ENCODE measurements at regions not wholly inside any gene's neighbourhood (a gene's known extent, or its start where the extent isn't known, plus 50 kb on each side); places are given as distances from the start of the nearest gene placed in this dataset.

- no peak for DNase-seq (ENCODE audit: low read depth)
Observed at GRCh38 chr3:176932433-176932832, 264.8 kb downstream of the TBL1XR1 start.

GRCh38 chr3:176931991-176932390 is 265.3 kb downstream of the TBL1XR1 start:
- no peak for DNase-seq (ENCODE audit: low read depth)

DNA sequence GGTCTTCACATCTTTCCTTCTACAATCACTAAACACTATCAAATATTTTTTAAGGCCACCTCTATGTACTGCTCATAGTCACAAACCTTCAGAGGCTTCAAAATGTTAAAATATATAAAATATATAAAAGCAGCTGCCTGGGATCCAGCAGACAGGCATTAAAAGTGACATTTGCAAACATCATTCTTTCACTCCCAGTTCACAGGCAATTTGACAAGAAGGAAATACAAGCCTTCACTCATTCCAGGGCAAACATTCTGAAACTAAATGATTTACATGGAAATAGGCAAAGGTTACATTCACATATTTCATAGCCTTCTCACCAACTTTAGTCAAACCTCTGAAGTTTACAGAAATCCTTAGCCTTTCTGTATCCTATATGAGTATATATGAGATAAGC is 266.3 kb downstream of the TBL1XR1 start:
- no peak for DNase-seq (ENCODE audit: low read depth)

DNA sequence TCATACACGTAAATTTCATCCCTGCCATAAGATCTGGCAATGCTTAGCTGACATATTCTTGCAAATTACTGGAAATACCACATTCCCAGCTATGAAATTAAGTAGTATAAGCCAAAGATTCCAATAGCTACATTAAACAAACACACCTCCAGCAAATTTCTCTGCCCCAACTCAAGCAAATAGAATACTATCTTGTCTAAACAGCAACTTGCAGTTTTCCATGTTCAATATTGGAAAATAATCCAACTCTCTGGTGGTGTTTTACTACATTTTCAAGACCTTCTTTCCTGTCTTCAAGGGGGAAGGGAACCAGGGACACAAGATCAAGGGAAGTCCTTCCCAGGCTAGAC is 268.7 kb downstream of the TBL1XR1 start:
- no peak for DNase-seq (ENCODE audit: low read depth)

- no peak for DNase-seq (ENCODE audit: low read depth)
Observed at GRCh38 chr3:176927706-176928581, 269.3 kb downstream of the TBL1XR1 start.

- DNase-seq (ENCODE audit: low read depth), result no peak
Observed at GRCh38 chr3:176927280-176927679, 270.0 kb downstream of the TBL1XR1 start.

DNA sequence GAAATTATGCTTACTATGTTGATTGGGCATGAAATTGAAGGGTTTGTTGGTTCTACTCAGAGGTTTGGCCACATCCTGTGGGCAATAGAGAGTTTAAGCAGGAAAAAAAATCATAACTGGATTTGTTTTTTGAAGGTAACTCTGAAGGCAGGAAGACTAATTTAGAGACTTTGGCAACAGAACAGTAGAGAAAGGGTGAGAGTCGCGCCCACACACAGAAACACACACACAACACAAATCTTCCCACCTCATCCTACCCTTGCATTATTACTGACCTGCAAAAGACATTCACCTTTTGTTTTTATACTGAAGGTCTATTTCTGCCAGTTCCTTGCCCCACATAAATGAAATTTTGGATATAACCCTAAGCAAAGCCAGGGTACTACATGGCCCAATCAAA is 270.6 kb downstream of the TBL1XR1 start:
- DNase-seq (ENCODE audit: low read depth), result no peak

GRCh38 chr3:176926034-176926433 is 271.2 kb downstream of the TBL1XR1 start:
- DNase-seq (ENCODE audit: low read depth), result no peak

GRCh38 chr3:176920766-176921160 is 276.5 kb downstream of the TBL1XR1 start:
- DNase-seq (ENCODE audit: low read depth), result no peak

DNA sequence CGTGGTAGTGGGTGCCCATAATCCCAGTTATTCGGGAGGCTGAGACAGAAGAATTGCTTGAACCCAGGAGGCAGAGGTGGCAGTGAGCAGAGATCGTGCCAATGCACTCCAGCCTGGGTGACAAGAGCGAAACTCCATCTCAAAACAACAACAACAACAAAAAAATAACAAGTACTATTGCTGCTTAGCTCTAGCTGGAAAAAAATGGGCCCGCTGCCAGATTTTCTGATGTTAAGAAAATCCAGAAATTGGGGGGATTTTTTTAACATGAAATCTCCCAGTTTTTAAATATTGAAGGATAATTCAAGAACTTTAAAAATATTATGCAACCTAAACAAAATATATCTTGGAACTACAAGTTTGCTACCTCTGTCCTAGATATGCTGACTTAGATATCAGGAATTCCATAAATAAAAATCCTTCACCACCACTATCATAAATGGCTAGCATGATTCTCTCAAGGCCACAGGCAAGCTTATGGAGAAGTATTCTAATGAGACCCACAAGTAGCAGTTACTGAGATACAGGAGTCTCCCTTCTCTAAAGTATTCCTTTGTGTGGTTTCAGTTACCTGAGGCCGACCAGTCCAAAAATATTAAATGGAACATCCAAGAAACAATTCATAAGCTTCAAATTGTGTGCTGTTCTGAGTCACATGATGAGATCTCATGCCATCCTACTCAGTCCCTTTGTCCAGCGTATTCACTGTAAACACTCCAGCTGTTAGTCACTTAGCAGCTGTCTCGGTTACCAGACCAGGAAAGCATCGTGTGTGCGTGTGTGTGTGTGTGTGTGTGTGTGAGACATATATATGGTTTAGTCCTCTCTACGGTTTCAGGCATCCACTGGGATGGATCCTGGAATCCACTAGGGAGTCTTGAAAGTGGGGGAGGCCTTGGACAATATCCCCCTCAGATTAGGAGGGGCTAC is 277.2 kb downstream of the TBL1XR1 start:
- DNase-seq (ENCODE audit: low read depth), result no peak

DNA sequence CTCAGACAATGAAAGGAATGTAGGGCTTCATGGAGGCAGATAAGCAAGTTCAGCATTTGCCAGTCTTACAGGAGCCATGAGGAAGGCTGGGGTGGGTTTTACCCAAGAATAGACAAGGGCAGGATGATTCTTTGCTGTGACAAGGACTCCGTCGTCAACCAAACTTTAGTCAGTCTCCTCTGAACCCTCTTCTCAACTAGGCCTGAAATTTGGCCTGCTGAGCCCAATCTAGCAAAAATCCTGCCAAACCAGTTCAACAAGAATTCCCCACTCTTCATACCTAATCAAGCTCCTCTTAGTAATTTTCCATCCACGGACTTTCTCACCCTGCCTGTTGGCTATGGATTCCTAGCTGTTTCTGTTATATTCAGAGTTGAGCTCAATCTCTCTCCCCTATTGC is 280.5 kb downstream of the TBL1XR1 start:
- DNase-seq (ENCODE audit: low read depth), result no peak

DNA sequence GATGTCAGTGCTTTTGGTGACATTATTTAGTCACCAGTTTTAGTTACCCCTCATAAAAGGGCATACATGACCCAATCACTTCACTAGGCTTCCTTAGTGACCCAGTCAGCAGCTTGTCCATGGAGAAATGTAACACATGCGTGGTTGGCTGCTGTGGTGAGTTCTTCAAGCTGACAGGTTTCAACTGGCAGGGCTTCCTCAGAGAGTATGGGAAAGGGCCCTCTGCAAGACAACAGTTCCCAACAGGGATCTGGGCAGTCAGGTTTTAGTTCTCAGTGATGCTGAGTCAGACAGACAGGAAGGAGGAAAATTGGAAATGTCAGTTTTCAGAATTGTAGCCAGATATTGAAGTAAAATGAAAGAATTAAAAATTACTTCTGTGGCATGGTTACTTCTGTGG is 282.5 kb downstream of the TBL1XR1 start:
- DNase-seq (ENCODE audit: low read depth), result no peak

DNA sequence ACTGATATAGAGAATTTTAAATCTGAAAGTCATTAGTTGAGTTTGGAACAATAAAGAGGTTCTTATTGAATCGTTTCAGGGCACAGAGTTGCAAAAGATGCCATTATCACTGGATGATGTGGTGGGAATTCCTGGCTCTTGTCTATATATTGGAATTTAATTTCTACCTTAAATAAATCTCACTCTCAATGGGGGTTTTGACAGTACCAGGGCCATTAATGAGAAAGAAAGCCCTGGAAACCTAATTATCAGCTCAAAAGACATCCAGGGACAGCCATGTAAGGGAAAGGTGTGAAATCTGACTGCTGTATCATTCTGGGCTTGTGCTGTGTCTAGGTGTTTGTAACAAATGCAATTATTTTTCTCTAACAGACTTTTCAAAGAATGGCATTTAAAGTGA is 285.7 kb downstream of the TBL1XR1 start:
- no peak for DNase-seq (ENCODE audit: low read depth)

- DNase-seq (ENCODE audit: low read depth), result no peak
Observed at GRCh38 chr3:176909044-176909443, 288.2 kb downstream of the TBL1XR1 start.

- DNase-seq (ENCODE audit: low read depth), result no peak
Observed at GRCh38 chr3:176906046-176906905, 291.0 kb downstream of the TBL1XR1 start.

DNA sequence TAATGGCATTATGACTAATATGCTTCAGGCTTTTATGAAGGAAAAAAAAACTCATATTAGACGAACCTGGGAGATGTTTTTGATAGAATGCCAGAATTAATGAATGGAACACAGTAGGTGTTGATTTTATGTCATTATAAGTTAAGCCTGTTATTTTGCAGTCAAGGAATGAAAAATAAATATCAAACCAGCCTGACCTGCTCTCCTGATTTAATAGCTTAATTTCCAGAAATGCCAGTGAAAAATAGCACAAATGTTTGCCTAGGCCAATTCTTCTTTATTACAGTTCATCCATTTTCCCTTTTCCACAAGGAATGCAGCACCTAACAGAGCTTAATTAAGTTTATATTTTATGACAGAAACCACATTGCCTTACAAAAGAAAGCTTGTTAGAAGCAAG is 292.0 kb downstream of the TBL1XR1 start:
- no peak for DNase-seq (ENCODE audit: low read depth)

GRCh38 chr3:176904506-176904905 is 292.8 kb downstream of the TBL1XR1 start:
- DNase-seq (ENCODE audit: low read depth), result no peak

DNA sequence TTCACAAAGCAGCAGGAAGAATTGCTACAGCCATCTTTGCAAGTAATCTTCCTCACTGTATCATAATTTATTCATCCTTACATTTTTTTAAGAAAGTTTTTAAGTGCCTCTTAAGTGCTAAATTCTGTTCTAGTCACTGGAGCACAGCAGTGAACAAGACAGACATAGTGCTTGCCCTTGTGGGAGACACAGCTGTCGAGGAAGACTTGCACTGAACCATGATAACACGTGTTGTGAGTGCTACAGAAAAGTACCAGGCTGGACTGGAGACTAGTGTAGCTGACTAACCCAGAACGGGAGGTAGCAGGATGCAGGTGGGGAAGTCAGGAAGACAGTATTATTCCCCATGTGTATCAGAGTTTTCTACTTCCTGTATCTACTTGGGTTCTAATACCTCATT is 300.6 kb downstream of the TBL1XR1 start:
- DNase-seq (ENCODE audit: low read depth), result no peak

GRCh38 chr3:176896165-176896564 is 301.1 kb downstream of the TBL1XR1 start:
- DNase-seq (ENCODE audit: low read depth), result no peak

DNA sequence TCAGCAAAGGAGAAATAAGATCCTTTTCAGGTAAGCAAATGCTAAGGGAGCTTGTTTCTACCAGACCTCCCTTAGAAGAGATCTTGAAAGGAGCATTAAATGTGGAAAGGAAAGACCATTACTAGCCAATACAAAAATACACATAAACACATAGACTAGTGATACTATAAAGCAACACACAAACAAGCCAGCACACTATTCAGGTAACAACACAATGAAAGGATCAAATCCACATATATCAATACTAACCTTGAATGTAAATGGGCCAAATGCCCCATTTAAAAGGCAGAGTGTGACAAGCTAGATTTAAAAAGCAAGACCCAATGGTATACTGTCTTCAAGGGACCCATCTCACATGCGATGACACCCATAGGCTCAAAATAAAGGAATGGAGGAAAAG is 317.6 kb downstream of the TBL1XR1 start:
- no peak for DNase-seq (ENCODE audit: low read depth)

- DNase-seq (ENCODE audit: low read depth), result no peak
Observed at GRCh38 chr3:176873261-176873660, 324.0 kb downstream of the TBL1XR1 start.

- DNase-seq (ENCODE audit: low read depth), result no peak
Observed at GRCh38 chr3:176872771-176873209, 324.5 kb downstream of the TBL1XR1 start.

Data from GM04503 (cell line).